ENCODE measurements at regions not wholly inside any gene's neighbourhood (a gene's known extent, or its start where the extent isn't known, plus 50 kb on each side); places are given as distances from the start of the nearest gene placed in this dataset.

- TF ChIP-seq CTCF (IDR thresholded peaks at IDR 0.05; ENCODE audit: low read length) (peak; percentile 96), EZH2 (optimal IDR thresholded peaks at IDR 0.05; ENCODE audit: low read depth, low read length) (no peak)
Observed at GRCh38 chr18:51621113-51621863, 423.8 kb upstream of the MEX3C start.
